ENCODE measurements at regions not wholly inside any gene's neighbourhood (a gene's known extent, or its start where the extent isn't known, plus 50 kb on each side); places are given as distances from the start of the nearest gene placed in this dataset.

GRCh38 chr16:59330019-59330670 is 596.0 kb upstream of the GOT2 start:
- intact Hi-C loops (cut with DNase I; ENCODE audit: low total_unique reads) = no loop called here
- H3K36me3 ChIP-seq = no peaks in the 10 kb centered on the region
- peaks cover 0 to 3% of the 10 kb centered on the region in 2 donors for H3K9me3 ChIP-seq
- no peaks in the 10 kb centered on the region for H3K27me3 ChIP-seq
- in situ Hi-C loops (cut with MboI; ENCODE audit: low pct_ligation_motif_present in 1 of 4, low pct_unique_long_range_greater_than_20kb in 1 of 4, low sequenced_read_pairs in 3 of 4) = no loop called here
- no peak overlapping the region for H3K27ac ChIP-seq
- 61 to 83% methylated on average over 2 of the region's 2 CpGs for WGBS, 2 donors (ENCODE audit: low coverage in 1 of 2)
- DNase-seq = no peak
- no peaks in the 10 kb centered on the region for H3K4me1 ChIP-seq
- no peak overlapping the region for H3K4me3 ChIP-seq
- TF ChIP-seq EP300 (IDR thresholded peaks at IDR 0.05; ENCODE audit: low read depth) = no peak
- no peak for TF ChIP-seq CTCF (IDR thresholded peaks at IDR 0.05)
- TF ChIP-seq POLR2AphosphoS5 (IDR thresholded peaks at IDR 0.05) = no peak
- no peak for TF ChIP-seq POLR2A (IDR thresholded peaks at IDR 0.05)

- no peak for TF ChIP-seq POLR2AphosphoS5 (IDR thresholded peaks at IDR 0.05)
- no peak for TF ChIP-seq EP300 (IDR thresholded peaks at IDR 0.05; ENCODE audit: low read depth)
- no peak for TF ChIP-seq POLR2A (IDR thresholded peaks at IDR 0.05)
- TF ChIP-seq CTCF (IDR thresholded peaks at IDR 0.05) = no peak
- in situ Hi-C loops (cut with MboI; ENCODE audit: low pct_ligation_motif_present in 1 of 4, low pct_unique_long_range_greater_than_20kb in 1 of 4, low sequenced_read_pairs in 3 of 4) = no loop called here
- no peaks in the 10 kb centered on the region for H3K27me3 ChIP-seq
- H3K4me1 ChIP-seq = no peaks in the 10 kb centered on the region
- H3K36me3 ChIP-seq = no peaks in the 10 kb centered on the region
- H3K9me3 ChIP-seq = peaks cover 0 to 3% of the 10 kb centered on the region in 2 donors
- DNase-seq = no peak
- no peak overlapping the region for H3K27ac ChIP-seq
- intact Hi-C loops (cut with DNase I; ENCODE audit: low total_unique reads) = no loop called here
- 76 to 82% methylated on average over 2 of the region's 2 CpGs for WGBS, 2 donors (ENCODE audit: low coverage in 1 of 2)
- no peak overlapping the region for H3K4me3 ChIP-seq
These were observed 594.8 kb upstream of the GOT2 start for GRCh38 chr16:59328961-59329360.

- intact Hi-C loops (cut with DNase I; ENCODE audit: low total_unique reads) (no loop called here), in situ Hi-C loops (cut with MboI; ENCODE audit: low pct_ligation_motif_present in 1 of 4, low pct_unique_long_range_greater_than_20kb in 1 of 4, low sequenced_read_pairs in 3 of 4) (no loop called here)
- Histone ChIP-seq H3K36me3 (no peaks in the 10 kb centered on the region), H3K27ac (no peak overlapping the region), H3K4me3 (no peak overlapping the region), H3K4me1 (no peaks in the 10 kb centered on the region), H3K9me3 (peaks cover 0 to 3% of the 10 kb centered on the region in 2 donors), H3K27me3 (no peaks in the 10 kb centered on the region)
- DNase-seq = no peak
- TF ChIP-seq CTCF (IDR thresholded peaks at IDR 0.05) = no peak
- TF ChIP-seq EP300 (IDR thresholded peaks at IDR 0.05; ENCODE audit: low read depth) = no peak
- TF ChIP-seq POLR2AphosphoS5 (IDR thresholded peaks at IDR 0.05) = no peak
- TF ChIP-seq POLR2A (IDR thresholded peaks at IDR 0.05) = no peak
- 85 to 98% methylated on average over 3 of the region's 3 CpGs for WGBS, 2 donors (ENCODE audit: low coverage in 1 of 2)
These were observed 593.8 kb upstream of the GOT2 start for GRCh38 chr16:59327894-59328293.

GRCh38 chr16:59326955-59327354 is 592.8 kb upstream of the GOT2 start:
- DNase-seq = no peak
- TF ChIP-seq EP300 (IDR thresholded peaks at IDR 0.05; ENCODE audit: low read depth) (no peak), POLR2AphosphoS5 (IDR thresholded peaks at IDR 0.05) (no peak), POLR2A (IDR thresholded peaks at IDR 0.05) (no peak), CTCF (IDR thresholded peaks at IDR 0.05) (no peak)
- intact Hi-C loops (cut with DNase I; ENCODE audit: low total_unique reads) (no loop called here), in situ Hi-C loops (cut with MboI; ENCODE audit: low pct_ligation_motif_present in 1 of 4, low pct_unique_long_range_greater_than_20kb in 1 of 4, low sequenced_read_pairs in 3 of 4) (no loop called here)
- Histone ChIP-seq H3K4me1 (no peaks in the 10 kb centered on the region), H3K9me3 (no peaks in the 10 kb centered on the region), H3K36me3 (no peaks in the 10 kb centered on the region), H3K27me3 (no peaks in the 10 kb centered on the region), H3K27ac (no peak overlapping the region), H3K4me3 (no peak overlapping the region)
- WGBS, 2 donors (ENCODE audit: low coverage in 1 of 2) = 38 to 85% methylated on average over 2 of the region's 2 CpGs
